AG08396 (cell line): ENCODE measurements at regions not wholly inside any gene's neighbourhood (a gene's known extent, or its start where the extent isn't known, plus 50 kb on each side); places are given as distances from the start of the nearest gene placed in this dataset.
A peak's percentile ranks its signal among the peaks of the same experiment; 100 is the strongest.

Experiments used
- DNase-seq: peaks from one replicate; pipeline ENCODE4 v3.0.0; 2012; ENCODE audit warnings: low spot score, mixed read lengths

GRCh38 chr16:85391769-85392583 lies 221.1 kb upstream of the GSE1 start:
- DNase-seq: no peak

- DNase-seq: no peak
Observed at GRCh38 chr16:85392756-85393673, 220.1 kb upstream of the GSE1 start.

GRCh38 chr16:85393674-85394451 lies 219.3 kb upstream of the GSE1 start:
- peak; percentile 84 for DNase-seq

GRCh38 chr16:85394456-85395206 lies 218.5 kb upstream of the GSE1 start:
- DNase-seq: no peak

GRCh38 chr16:85395207-85395912 lies 217.8 kb upstream of the GSE1 start:
- DNase-seq: peak; percentile 98

GRCh38 chr16:85395913-85396878 lies 216.9 kb upstream of the GSE1 start:
- DNase-seq: peak; percentile 39

- DNase-seq: no peak
Observed at GRCh38 chr16:85396879-85397871, 215.9 kb upstream of the GSE1 start.

GRCh38 chr16:85398050-85398451 lies 215.1 kb upstream of the GSE1 start:
- no peak for DNase-seq

GRCh38 chr16:85398688-85399582 lies 214.2 kb upstream of the GSE1 start:
- DNase-seq: no peak

- no peak for DNase-seq
Observed at GRCh38 chr16:85399583-85400284, 213.4 kb upstream of the GSE1 start.

- DNase-seq: no peak
Observed at GRCh38 chr16:85400305-85401205, 212.6 kb upstream of the GSE1 start.

GRCh38 chr16:85401370-85401916 lies 211.7 kb upstream of the GSE1 start:
- DNase-seq: no peak

GRCh38 chr16:85401917-85402766 lies 211.0 kb upstream of the GSE1 start:
- no peak for DNase-seq
